Chondrocyte (in vitro differentiated cells): ENCODE measurements at regions not wholly inside any gene's neighbourhood (a gene's known extent, or its start where the extent isn't known, plus 50 kb on each side); places are given as distances from the start of the nearest gene placed in this dataset.

ENCODE experiments used
- DNase-seq: peaks from one replicate; pipeline ENCODE4 v3.0.0; 2021; ENCODE audit warnings: mixed read lengths, low spot score
- H3K27ac Mint-ChIP-seq: one replicate; pipeline ENCODE4 v1.8.0; 2021; ENCODE audit warnings: mild to moderate bottlenecking, moderate library complexity, mixed read lengths; ENCODE audit not compliant: unreplicated experiment
- H3K27me3 Mint-ChIP-seq: 2 replicates; pipeline ENCODE4 v1.8.0; 2021; ENCODE audit warnings: low read depth, mixed read lengths
- H3K36me3 Mint-ChIP-seq: 2 replicates; pipeline ENCODE4 v1.8.0; 2021; ENCODE audit warnings: low read depth, mixed read lengths
- H3K4me1 Mint-ChIP-seq: 2 replicates; pipeline ENCODE4 v1.8.0; 2021; ENCODE audit warnings: low read depth, mild to moderate bottlenecking, mixed read lengths
- H3K4me3 Mint-ChIP-seq: one replicate; pipeline ENCODE4 v1.8.0; 2021; ENCODE audit warnings: mild to moderate bottlenecking, moderate library complexity, mixed read lengths; ENCODE audit not compliant: unreplicated experiment
- H3K9me3 Mint-ChIP-seq: 2 replicates; pipeline ENCODE4 v1.8.0; 2021; ENCODE audit warnings: low read depth, mixed read lengths
- TF ChIP-seq, protein P1 (sequence below): fragments of 200-600 bp; sonication (generic); IDR thresholded peaks from 2 replicates; pipeline ENCODE4 v1.5.0; 2021; ENCODE audit warnings: antibody characterized with exemption, mild to moderate bottlenecking, moderate library complexity

GRCh38 chr1:82091265-82091664 lies 290.5 kb downstream of the ADGRL2 start:
- H3K36me3 Mint-ChIP-seq, result no peaks in the 10 kb centered on the region
- no peak overlapping the region for H3K4me3 Mint-ChIP-seq
- TF ChIP-seq, protein P1, sequence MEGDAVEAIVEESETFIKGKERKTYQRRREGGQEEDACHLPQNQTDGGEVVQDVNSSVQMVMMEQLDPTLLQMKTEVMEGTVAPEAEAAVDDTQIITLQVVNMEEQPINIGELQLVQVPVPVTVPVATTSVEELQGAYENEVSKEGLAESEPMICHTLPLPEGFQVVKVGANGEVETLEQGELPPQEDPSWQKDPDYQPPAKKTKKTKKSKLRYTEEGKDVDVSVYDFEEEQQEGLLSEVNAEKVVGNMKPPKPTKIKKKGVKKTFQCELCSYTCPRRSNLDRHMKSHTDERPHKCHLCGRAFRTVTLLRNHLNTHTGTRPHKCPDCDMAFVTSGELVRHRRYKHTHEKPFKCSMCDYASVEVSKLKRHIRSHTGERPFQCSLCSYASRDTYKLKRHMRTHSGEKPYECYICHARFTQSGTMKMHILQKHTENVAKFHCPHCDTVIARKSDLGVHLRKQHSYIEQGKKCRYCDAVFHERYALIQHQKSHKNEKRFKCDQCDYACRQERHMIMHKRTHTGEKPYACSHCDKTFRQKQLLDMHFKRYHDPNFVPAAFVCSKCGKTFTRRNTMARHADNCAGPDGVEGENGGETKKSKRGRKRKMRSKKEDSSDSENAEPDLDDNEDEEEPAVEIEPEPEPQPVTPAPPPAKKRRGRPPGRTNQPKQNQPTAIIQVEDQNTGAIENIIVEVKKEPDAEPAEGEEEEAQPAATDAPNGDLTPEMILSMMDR, result no peak
- peaks cover 2% of the 10 kb centered on the region for H3K9me3 Mint-ChIP-seq
- H3K4me1 Mint-ChIP-seq, result peaks cover 6% of the 10 kb centered on the region
- no peak for DNase-seq
- no peaks in the 10 kb centered on the region for H3K27me3 Mint-ChIP-seq
- no peak overlapping the region for H3K27ac Mint-ChIP-seq

- Mint-ChIP-seq H3K4me3 (no peak overlapping the region), H3K27ac (no peak overlapping the region), H3K9me3 (peaks cover 8% of the 10 kb centered on the region), H3K4me1 (peaks cover 6% of the 10 kb centered on the region), H3K27me3 (no peaks in the 10 kb centered on the region), H3K36me3 (no peaks in the 10 kb centered on the region)
- DNase-seq, result no peak
- TF ChIP-seq, protein P1, result peak; percentile 75
These were observed 289.4 kb downstream of the ADGRL2 start for GRCh38 chr1:82090104-82090503.

GRCh38 chr1:82086739-82087138 lies 286.0 kb downstream of the ADGRL2 start:
- Mint-ChIP-seq H3K36me3 (no peaks in the 10 kb centered on the region), H3K4me3 (no peak overlapping the region), H3K4me1 (peaks cover 6% of the 10 kb centered on the region), H3K27ac (peak overlapping the region; percentile 58), H3K9me3 (peaks cover 8% of the 10 kb centered on the region), H3K27me3 (no peaks in the 10 kb centered on the region)
- no peak for DNase-seq
- TF ChIP-seq, protein P1, result no peak

GRCh38 chr1:82079607-82080006 lies 278.9 kb downstream of the ADGRL2 start:
- no peak for DNase-seq
- TF ChIP-seq, protein P1, result no peak
- peaks cover 8% of the 10 kb centered on the region for H3K4me1 Mint-ChIP-seq
- H3K9me3 Mint-ChIP-seq, result peaks cover 6% of the 10 kb centered on the region
- no peaks in the 10 kb centered on the region for H3K27me3 Mint-ChIP-seq
- no peaks in the 10 kb centered on the region for H3K36me3 Mint-ChIP-seq
- H3K4me3 Mint-ChIP-seq, result no peak overlapping the region
- no peak overlapping the region for H3K27ac Mint-ChIP-seq

DNA sequence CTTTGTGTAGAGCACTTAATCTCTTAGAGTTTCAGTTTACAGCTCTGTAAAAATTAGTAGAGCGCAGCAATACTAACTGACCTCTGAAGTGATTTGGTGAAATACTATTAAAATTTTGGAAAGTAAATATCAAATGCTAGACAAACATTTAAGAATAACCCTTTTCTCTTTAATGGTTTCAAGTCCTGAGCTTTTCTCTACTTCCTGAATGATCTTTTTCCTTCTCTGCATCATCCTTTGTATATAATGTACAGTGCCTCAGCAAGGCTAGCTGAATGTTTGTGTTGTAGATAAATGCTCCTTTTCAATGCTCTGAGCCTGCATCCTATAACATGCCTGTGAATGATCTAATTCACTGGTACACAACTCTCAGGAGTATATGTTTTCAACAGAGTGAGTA lies 272.9 kb downstream of the ADGRL2 start:
- H3K4me3 Mint-ChIP-seq, result no peak overlapping the region
- TF ChIP-seq, protein P1, result no peak
- peaks cover 23% of the 10 kb centered on the region for H3K4me1 Mint-ChIP-seq
- no peak for DNase-seq
- H3K9me3 Mint-ChIP-seq, result no peaks in the 10 kb centered on the region
- no peak overlapping the region for H3K27ac Mint-ChIP-seq
- no peaks in the 10 kb centered on the region for H3K36me3 Mint-ChIP-seq
- no peaks in the 10 kb centered on the region for H3K27me3 Mint-ChIP-seq
